Activated CD4-positive, alpha-beta T cell treated with anti-CD3 and anti-CD28 coated beads, Interleukin-2, amount 10 ng/mL, durations not matched to agents 24 days and 14 days (primary cell): ENCODE measurements at regions not wholly inside any gene's neighbourhood (a gene's known extent, or its start where the extent isn't known, plus 50 kb on each side); places are given as distances from the start of the nearest gene placed in this dataset.

Experiments
- DNase-seq: peaks from one replicate; pipeline ENCODE4 v3.0.0; 2022
- H3K27ac Mint-ChIP-seq: one replicate; pipeline ENCODE4 v1.8.0; 2022; ENCODE audit warnings: mild to moderate bottlenecking, mixed read lengths
- H3K27me3 Mint-ChIP-seq: one replicate; pipeline ENCODE4 v1.8.0; 2022; ENCODE audit warnings: mixed read lengths
- H3K36me3 Mint-ChIP-seq: one replicate; pipeline ENCODE4 v1.8.0; 2022; ENCODE audit warnings: low read depth, mild to moderate bottlenecking, mixed read lengths
- H3K4me1 Mint-ChIP-seq: one replicate; pipeline ENCODE4 v1.8.0; 2021; ENCODE audit warnings: mixed read lengths
- H3K4me3 Mint-ChIP-seq: one replicate; pipeline ENCODE4 v1.8.0; 2022; ENCODE audit warnings: mild to moderate bottlenecking, moderate library complexity, mixed read lengths
- H3K9me3 Mint-ChIP-seq: one replicate; pipeline ENCODE4 v1.8.0; 2021; ENCODE audit warnings: mixed read lengths
- intact Hi-C: fragments of 100-400 bp; cut with micrococcal nuclease; formaldehyde crosslinking; loops from one replicate; pipeline ENCODE4 v1.15.1; 2023

- intact Hi-C loops: no loop called here
- H3K27me3 Mint-ChIP-seq: no peaks in the 10 kb centered on the region
- H3K9me3 Mint-ChIP-seq: no peaks in the 10 kb centered on the region
- no peaks in the 10 kb centered on the region for H3K4me1 Mint-ChIP-seq
- DNase-seq: no peak
- no peak overlapping the region for H3K4me3 Mint-ChIP-seq
- no peak overlapping the region for H3K27ac Mint-ChIP-seq
- H3K36me3 Mint-ChIP-seq: no peaks in the 10 kb centered on the region
Observed at GRCh38 chr4:65924843-65925242, 254.6 kb upstream of the EPHA5 start.

- intact Hi-C loops: no loop called here
- H3K27me3 Mint-ChIP-seq: no peaks in the 10 kb centered on the region
Observed at GRCh38 chr4:65923616-65924015, 253.3 kb upstream of the EPHA5 start.

GRCh38 chr4:65921180-65921579 lies 250.9 kb upstream of the EPHA5 start:
- H3K9me3 Mint-ChIP-seq: no peaks in the 10 kb centered on the region
- H3K36me3 Mint-ChIP-seq: no peaks in the 10 kb centered on the region
- no peak overlapping the region for H3K27ac Mint-ChIP-seq
- H3K4me1 Mint-ChIP-seq: no peaks in the 10 kb centered on the region
- H3K27me3 Mint-ChIP-seq: no peaks in the 10 kb centered on the region
- no peak for DNase-seq
- intact Hi-C loops: no loop called here
- H3K4me3 Mint-ChIP-seq: no peak overlapping the region

More at GRCh38 chr4:65923616-65924015, 253.3 kb upstream of the EPHA5 start:
- no peaks in the 10 kb centered on the region for H3K36me3 Mint-ChIP-seq
- no peaks in the 10 kb centered on the region for H3K9me3 Mint-ChIP-seq
- no peaks in the 10 kb centered on the region for H3K4me1 Mint-ChIP-seq
- no peak overlapping the region for H3K27ac Mint-ChIP-seq
- no peak for DNase-seq
- no peak overlapping the region for H3K4me3 Mint-ChIP-seq

GRCh38 chr4:65918872-65919271 lies 248.6 kb upstream of the EPHA5 start:
- no peaks in the 10 kb centered on the region for H3K36me3 Mint-ChIP-seq
- no peaks in the 10 kb centered on the region for H3K27me3 Mint-ChIP-seq

GRCh38 chr4:65918212-65918611 lies 247.9 kb upstream of the EPHA5 start:
- no peaks in the 10 kb centered on the region for H3K9me3 Mint-ChIP-seq
- no peaks in the 10 kb centered on the region for H3K36me3 Mint-ChIP-seq
- no peak overlapping the region for H3K4me3 Mint-ChIP-seq
- DNase-seq: no peak
- no peaks in the 10 kb centered on the region for H3K27me3 Mint-ChIP-seq
- H3K4me1 Mint-ChIP-seq: no peaks in the 10 kb centered on the region
- H3K27ac Mint-ChIP-seq: no peak overlapping the region
- intact Hi-C loops: no loop called here

More at GRCh38 chr4:65918872-65919271, 248.6 kb upstream of the EPHA5 start:
- Mint-ChIP-seq H3K4me1 (no peaks in the 10 kb centered on the region), H3K9me3 (no peaks in the 10 kb centered on the region), H3K27ac (no peak overlapping the region), H3K4me3 (no peak overlapping the region)
- no peak for DNase-seq
- intact Hi-C loops: no loop called here

- no peak overlapping the region for H3K4me3 Mint-ChIP-seq
- no peak overlapping the region for H3K27ac Mint-ChIP-seq
- no peaks in the 10 kb centered on the region for H3K36me3 Mint-ChIP-seq
- H3K9me3 Mint-ChIP-seq: no peaks in the 10 kb centered on the region
- intact Hi-C loops: no loop called here
- DNase-seq: no peak
- H3K27me3 Mint-ChIP-seq: no peaks in the 10 kb centered on the region
- H3K4me1 Mint-ChIP-seq: no peaks in the 10 kb centered on the region
Observed at GRCh38 chr4:65917486-65917885, 247.2 kb upstream of the EPHA5 start.

GRCh38 chr4:65911720-65912119 lies 241.4 kb upstream of the EPHA5 start:
- DNase-seq: no peak

GRCh38 chr4:65893957-65894755 lies 223.9 kb upstream of the EPHA5 start:
- no peaks in the 10 kb centered on the region for H3K36me3 Mint-ChIP-seq
- no peak overlapping the region for H3K27ac Mint-ChIP-seq
- H3K27me3 Mint-ChIP-seq: no peaks in the 10 kb centered on the region
- intact Hi-C loops: no loop called here
- H3K4me1 Mint-ChIP-seq: no peaks in the 10 kb centered on the region
- no peak overlapping the region for H3K4me3 Mint-ChIP-seq
- no peak for DNase-seq
- peaks cover 4% of the 10 kb centered on the region for H3K9me3 Mint-ChIP-seq

More at GRCh38 chr4:65911720-65912119, 241.4 kb upstream of the EPHA5 start:
- Mint-ChIP-seq H3K4me1 (no peaks in the 10 kb centered on the region), H3K27me3 (no peaks in the 10 kb centered on the region), H3K9me3 (no peaks in the 10 kb centered on the region), H3K4me3 (no peak overlapping the region), H3K27ac (no peak overlapping the region), H3K36me3 (no peaks in the 10 kb centered on the region)
- intact Hi-C loops: no loop called here

GRCh38 chr4:65893271-65893670 lies 223.0 kb upstream of the EPHA5 start:
- intact Hi-C loops: no loop called here
- no peak for DNase-seq
- Mint-ChIP-seq H3K27ac (no peak overlapping the region), H3K4me3 (no peak overlapping the region), H3K36me3 (no peaks in the 10 kb centered on the region), H3K27me3 (no peaks in the 10 kb centered on the region), H3K9me3 (no peaks in the 10 kb centered on the region), H3K4me1 (no peaks in the 10 kb centered on the region)

GRCh38 chr4:65880594-65880993 lies 210.3 kb upstream of the EPHA5 start:
- no peaks in the 10 kb centered on the region for H3K36me3 Mint-ChIP-seq
- no peaks in the 10 kb centered on the region for H3K9me3 Mint-ChIP-seq
- H3K4me3 Mint-ChIP-seq: no peak overlapping the region
- no peak for DNase-seq
- H3K27me3 Mint-ChIP-seq: no peaks in the 10 kb centered on the region
- intact Hi-C loops: no loop called here
- no peaks in the 10 kb centered on the region for H3K4me1 Mint-ChIP-seq
- H3K27ac Mint-ChIP-seq: no peak overlapping the region

GRCh38 chr4:65868096-65868824 lies 198.0 kb upstream of the EPHA5 start:
- DNase-seq: no peak
- Mint-ChIP-seq H3K4me1 (no peaks in the 10 kb centered on the region), H3K9me3 (peaks cover 4% of the 10 kb centered on the region), H3K4me3 (no peak overlapping the region), H3K27ac (no peak overlapping the region), H3K36me3 (no peaks in the 10 kb centered on the region), H3K27me3 (no peaks in the 10 kb centered on the region)
- intact Hi-C loops: no loop called here

GRCh38 chr4:65865489-65865888 lies 195.2 kb upstream of the EPHA5 start:
- Mint-ChIP-seq H3K9me3 (peaks cover 4% of the 10 kb centered on the region), H3K27ac (no peak overlapping the region), H3K36me3 (no peaks in the 10 kb centered on the region), H3K27me3 (no peaks in the 10 kb centered on the region), H3K4me1 (no peaks in the 10 kb centered on the region), H3K4me3 (no peak overlapping the region)
- DNase-seq: no peak
- intact Hi-C loops: no loop called here

- H3K36me3 Mint-ChIP-seq: no peaks in the 10 kb centered on the region
- H3K27me3 Mint-ChIP-seq: no peaks in the 10 kb centered on the region
- intact Hi-C loops: no loop called here
- H3K9me3 Mint-ChIP-seq: no peaks in the 10 kb centered on the region
- H3K27ac Mint-ChIP-seq: no peak overlapping the region
- no peaks in the 10 kb centered on the region for H3K4me1 Mint-ChIP-seq
- DNase-seq: no peak
- no peak overlapping the region for H3K4me3 Mint-ChIP-seq
Observed at GRCh38 chr4:65861993-65862392, 191.7 kb upstream of the EPHA5 start.

GRCh38 chr4:65845199-65845773 lies 175.0 kb upstream of the EPHA5 start:
- H3K27me3 Mint-ChIP-seq: no peaks in the 10 kb centered on the region
- no peak overlapping the region for H3K4me3 Mint-ChIP-seq
- no peaks in the 10 kb centered on the region for H3K9me3 Mint-ChIP-seq
- no peak overlapping the region for H3K27ac Mint-ChIP-seq
- no peaks in the 10 kb centered on the region for H3K36me3 Mint-ChIP-seq
- intact Hi-C loops: no loop called here
- H3K4me1 Mint-ChIP-seq: no peaks in the 10 kb centered on the region
- no peak for DNase-seq
